CD4-positive, CD25-positive, alpha-beta regulatory T cell (primary cell): ENCODE measurements at regions not wholly inside any gene's neighbourhood (a gene's known extent, or its start where the extent isn't known, plus 50 kb on each side); places are given as distances from the start of the nearest gene placed in this dataset.
"Not testable (repeated sequence)": the region's sequence is repeated elsewhere in the genome, so short reads cannot be mapped to it uniquely, and the experiment has no call there.

Experiments
- ATAC-seq, 2 donors: fragments of 150-1000 bp; cut with Tn5 transposase; one replicate each; pipeline ENCODE4 v1.10.0; 2021; ENCODE audit warnings: low read depth in 2 of 2, moderate number of reproducible peaks in 2 of 2, moderate library complexity in 1 of 2
- DNase-seq, 3 donors: peaks; one replicate each; pipeline versions ENCODE4 v3.0.0 to v3.0.0-alpha.2; 2012 to 2022; ENCODE audit warnings: mixed read lengths in 1 of 3
- H3K27ac ChIP-seq: one replicate; pipeline ENCODE4 v1.7.0; 2013; ENCODE audit warnings: mild to moderate bottlenecking, low read length; ENCODE audit not compliant: insufficient read depth, poor library complexity, severe bottlenecking
- H3K27me3 ChIP-seq: one replicate; pipeline ENCODE4 v1.7.0; 2013; ENCODE audit warnings: low read length; ENCODE audit not compliant: control insufficient read depth, insufficient read depth
- H3K36me3 ChIP-seq: one replicate; pipeline ENCODE4 v1.7.0; 2013; ENCODE audit warnings: mild to moderate bottlenecking, low read length, moderate library complexity; ENCODE audit not compliant: control insufficient read depth, insufficient read depth
- H3K4me1 ChIP-seq: 2 replicates; pipeline ENCODE4 v1.7.0; 2013; ENCODE audit warnings: mild to moderate bottlenecking, low read length; ENCODE audit not compliant: insufficient read depth, control insufficient read depth, poor library complexity, severe bottlenecking
- H3K4me3 ChIP-seq: one replicate; pipeline ENCODE4 v1.7.0; 2013; ENCODE audit warnings: low read depth, mild to moderate bottlenecking, low read length, moderate library complexity
- H3K9me3 ChIP-seq, 2 experiments: 1 replicate in 1 of 2; 2 replicates in 1 of 2; pipeline ENCODE4 v1.7.0; 2013; ENCODE audit warnings: low read length in 2 of 2, mild to moderate bottlenecking in 1 of 2, moderate library complexity in 1 of 2; ENCODE audit not compliant: control insufficient read depth in 2 of 2
- H3K27ac Mint-ChIP-seq, 3 donors: one replicate each; pipeline ENCODE4 v1.8.0; 2020 to 2022; ENCODE audit warnings: mild to moderate bottlenecking in 3 of 3, mixed read lengths in 3 of 3, moderate library complexity in 2 of 3
- H3K27me3 Mint-ChIP-seq: one replicate; pipeline ENCODE4 v1.8.0; 2022; ENCODE audit warnings: mild to moderate bottlenecking, mixed read lengths
- H3K36me3 Mint-ChIP-seq: one replicate; pipeline ENCODE4 v1.8.0; 2020; ENCODE audit warnings: mixed read lengths
- H3K4me1 Mint-ChIP-seq, 4 donors: one replicate each; pipeline ENCODE4 v1.8.0; 2020 to 2022; ENCODE audit warnings: mixed read lengths in 4 of 4, mild to moderate bottlenecking in 1 of 4
- H3K4me3 Mint-ChIP-seq, 4 donors: one replicate each; pipeline ENCODE4 v1.8.0; 2020 to 2022; ENCODE audit warnings: mild to moderate bottlenecking in 4 of 4, mixed read lengths in 4 of 4, moderate library complexity in 3 of 4
- H3K9me3 Mint-ChIP-seq, 7 donors: one replicate each; pipeline ENCODE4 v1.8.0; 2020 to 2022; ENCODE audit warnings: mixed read lengths in 7 of 7, mild to moderate bottlenecking in 3 of 7, moderate library complexity in 2 of 7

- no peaks in the 10 kb centered on the region for H3K9me3 ChIP-seq
- peaks cover 0 to 8% (median 2%) of the 10 kb centered on the region in 4 donors for H3K4me1 Mint-ChIP-seq
- peaks cover 3% of the 10 kb centered on the region for H3K27me3 ChIP-seq
- H3K36me3 Mint-ChIP-seq: no peaks in the 10 kb centered on the region
- DNase-seq (peak in 1 of 3 donors; percentile 46), ATAC-seq (no peak)
- peaks cover 19% of the 10 kb centered on the region for H3K27me3 Mint-ChIP-seq
- H3K27ac ChIP-seq: no peak overlapping the region
- no peak overlapping the region for H3K4me3 ChIP-seq
- H3K36me3 ChIP-seq: no peaks in the 10 kb centered on the region
- H3K4me1 ChIP-seq: no peaks in the 10 kb centered on the region
- H3K4me3 Mint-ChIP-seq: no peak overlapping the region
- H3K27ac Mint-ChIP-seq: no peak overlapping the region
- peaks cover 0 to 3% (median 0%) of the 10 kb centered on the region in 7 donors for H3K9me3 Mint-ChIP-seq
Measured at GRCh38 chr1:25117233-25117823, 115.0 kb downstream of the SYF2 start.

DNA sequence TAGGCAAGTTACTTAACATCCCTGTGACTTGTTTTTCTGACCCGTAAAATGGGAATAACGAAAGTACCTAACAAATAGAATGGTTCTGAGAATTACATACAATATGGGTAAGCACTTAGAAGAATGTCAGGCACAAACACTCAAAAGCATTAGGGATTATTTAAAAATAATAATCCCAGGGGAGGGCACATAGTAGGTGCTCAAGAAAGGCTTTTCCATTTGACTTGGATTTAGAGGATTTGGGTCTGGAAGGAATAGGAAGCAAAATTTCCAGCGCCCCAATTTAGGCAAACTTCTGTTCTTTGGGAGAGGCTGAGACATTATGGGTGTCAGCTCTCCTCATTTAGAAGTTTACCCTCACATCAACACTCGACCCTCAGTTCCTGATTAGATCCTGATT lies 115.5 kb downstream of the SYF2 start:
- Histone ChIP-seq H3K4me3 (no peak overlapping the region), H3K4me1 (no peaks in the 10 kb centered on the region), H3K27ac (no peak overlapping the region), H3K9me3 (no peaks in the 10 kb centered on the region), H3K27me3 (peaks cover 3% of the 10 kb centered on the region), H3K36me3 (no peaks in the 10 kb centered on the region)
- peaks cover 0 to 8% (median 2%) of the 10 kb centered on the region in 4 donors for H3K4me1 Mint-ChIP-seq
- no peaks in the 10 kb centered on the region for H3K36me3 Mint-ChIP-seq
- ATAC-seq (no peak), DNase-seq (no peak)
- no peak overlapping the region for H3K27ac Mint-ChIP-seq
- H3K4me3 Mint-ChIP-seq: no peak overlapping the region
- H3K27me3 Mint-ChIP-seq: peaks cover 19% of the 10 kb centered on the region
- peaks cover 0 to 3% (median 0%) of the 10 kb centered on the region in 7 donors for H3K9me3 Mint-ChIP-seq

- not testable (repeated sequence) for H3K27ac ChIP-seq, H3K27ac Mint-ChIP-seq, H3K4me3 Mint-ChIP-seq, ATAC-seq, H3K27me3 ChIP-seq, H3K4me1 ChIP-seq, DNase-seq, H3K36me3 ChIP-seq, H3K9me3 Mint-ChIP-seq, H3K4me3 ChIP-seq, H3K9me3 ChIP-seq, H3K4me1 Mint-ChIP-seq, H3K36me3 Mint-ChIP-seq
- peaks cover 19% of the 10 kb centered on the region for H3K27me3 Mint-ChIP-seq
Measured at GRCh38 chr1:25116117-25116516, 116.2 kb downstream of the SYF2 start.

DNA sequence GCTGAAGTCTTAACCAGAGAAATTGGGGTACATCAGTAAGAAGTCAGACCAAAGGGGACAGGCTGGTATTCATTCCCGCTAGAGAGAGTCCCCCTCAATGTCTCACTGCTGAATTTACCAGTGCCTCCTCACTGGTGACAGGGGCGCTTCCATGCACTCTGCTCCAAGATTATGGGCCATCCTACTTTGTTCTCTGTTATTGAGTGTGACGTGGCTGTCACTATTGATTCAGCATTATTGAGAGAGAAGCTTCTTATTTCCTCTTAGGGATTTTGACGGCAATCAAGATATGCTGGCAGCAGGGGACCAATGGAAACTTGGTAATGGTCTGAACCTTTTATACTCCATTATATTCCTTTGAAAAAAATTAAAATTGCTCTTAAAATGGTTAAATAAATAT lies 118.6 kb downstream of the SYF2 start:
- no peak for DNase-seq
- H3K27ac Mint-ChIP-seq: no peak overlapping the region
- peaks cover 0 to 9% (median 3%) of the 10 kb centered on the region in 7 donors for H3K9me3 Mint-ChIP-seq
- H3K36me3 ChIP-seq: no peaks in the 10 kb centered on the region
- H3K27me3 ChIP-seq: peaks cover 3% of the 10 kb centered on the region
- no peak for ATAC-seq
- H3K4me3 Mint-ChIP-seq: no peak overlapping the region
- H3K27ac ChIP-seq: no peak overlapping the region
- peaks cover 0 to 14% of the 10 kb centered on the region in 2 experiments for H3K9me3 ChIP-seq
- no peaks in the 10 kb centered on the region for H3K36me3 Mint-ChIP-seq
- H3K4me3 ChIP-seq: no peak overlapping the region
- H3K27me3 Mint-ChIP-seq: peaks cover 17% of the 10 kb centered on the region
- H3K4me1 ChIP-seq: no peaks in the 10 kb centered on the region
- peaks cover 0 to 8% (median 3%) of the 10 kb centered on the region in 4 donors for H3K4me1 Mint-ChIP-seq

DNA sequence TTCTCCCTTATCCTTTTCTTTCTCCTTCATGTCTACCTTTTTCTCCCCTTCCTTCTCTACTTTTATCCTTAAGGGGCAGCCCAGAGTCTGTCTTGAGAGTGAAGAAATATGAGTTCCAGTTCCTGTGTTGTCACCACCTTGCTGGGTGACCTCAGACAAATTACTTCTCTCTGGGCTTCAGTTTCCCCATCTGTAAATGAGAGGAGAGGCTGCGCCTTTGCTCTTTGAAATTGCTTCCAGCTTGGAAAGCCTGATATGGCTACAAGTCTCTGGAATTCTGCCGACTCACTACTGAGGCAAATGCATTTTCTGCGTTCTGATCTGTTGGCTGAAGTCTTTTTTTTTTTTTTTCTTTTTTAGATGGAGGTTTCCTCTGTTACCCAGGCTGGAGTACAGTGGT lies 119.2 kb downstream of the SYF2 start:
- Histone ChIP-seq H3K4me3 (no peak overlapping the region), H3K27ac (no peak overlapping the region), H3K9me3 (peaks cover 0 to 14% of the 10 kb centered on the region in 2 experiments), H3K27me3 (peaks cover 3% of the 10 kb centered on the region), H3K36me3 (no peaks in the 10 kb centered on the region), H3K4me1 (no peaks in the 10 kb centered on the region)
- Mint-ChIP-seq H3K4me3 (no peak overlapping the region), H3K9me3 (peaks cover 0 to 11% (median 3%) of the 10 kb centered on the region in 7 donors), H3K27me3 (peaks cover 11% of the 10 kb centered on the region), H3K4me1 (peaks cover 0 to 8% (median 3%) of the 10 kb centered on the region in 4 donors), H3K27ac (peak overlapping the region in 1 of 3 donors; percentile 15), H3K36me3 (no peaks in the 10 kb centered on the region)
- ATAC-seq: no peak
- DNase-seq: no peak

- no peak overlapping the region for H3K27ac Mint-ChIP-seq
Measured at GRCh38 chr1:25112400-25112799, 119.9 kb downstream of the SYF2 start.

GRCh38 chr1:25111706-25112105 lies 120.6 kb downstream of the SYF2 start:
- Histone ChIP-seq H3K36me3 (no peaks in the 10 kb centered on the region), H3K4me3 (no peak overlapping the region), H3K4me1 (no peaks in the 10 kb centered on the region), H3K27me3 (peaks cover 3% of the 10 kb centered on the region), H3K27ac (no peak overlapping the region), H3K9me3 (peaks cover 0 to 14% of the 10 kb centered on the region in 2 experiments)
- Mint-ChIP-seq H3K4me3 (no peak overlapping the region), H3K36me3 (no peaks in the 10 kb centered on the region), H3K27ac (no peak overlapping the region), H3K4me1 (peaks cover 0 to 8% (median 3%) of the 10 kb centered on the region in 4 donors), H3K27me3 (peaks cover 11% of the 10 kb centered on the region), H3K9me3 (peaks cover 0 to 11% (median 3%) of the 10 kb centered on the region in 7 donors)
- DNase-seq: no peak
- no peak for ATAC-seq

More at GRCh38 chr1:25112400-25112799, 119.9 kb downstream of the SYF2 start:
- Mint-ChIP-seq H3K4me1 (peaks cover 0 to 8% (median 3%) of the 10 kb centered on the region in 4 donors), H3K4me3 (no peak overlapping the region), H3K36me3 (no peaks in the 10 kb centered on the region), H3K27me3 (peaks cover 11% of the 10 kb centered on the region), H3K9me3 (peaks cover 0 to 11% (median 3%) of the 10 kb centered on the region in 7 donors)
- DNase-seq (no peak), ATAC-seq (no peak)
- H3K4me1 ChIP-seq: no peaks in the 10 kb centered on the region
- peaks cover 3% of the 10 kb centered on the region for H3K27me3 ChIP-seq
- H3K4me3 ChIP-seq: no peak overlapping the region
- H3K9me3 ChIP-seq: peaks cover 0 to 14% of the 10 kb centered on the region in 2 experiments
- no peaks in the 10 kb centered on the region for H3K36me3 ChIP-seq
- no peak overlapping the region for H3K27ac ChIP-seq

- Histone ChIP-seq H3K27ac (no peak overlapping the region), H3K4me3 (no peak overlapping the region), H3K27me3 (peaks cover 3% of the 10 kb centered on the region), H3K4me1 (no peaks in the 10 kb centered on the region), H3K9me3 (peaks cover 0 to 14% of the 10 kb centered on the region in 2 experiments), H3K36me3 (no peaks in the 10 kb centered on the region)
- Mint-ChIP-seq H3K27me3 (peaks cover 15% of the 10 kb centered on the region), H3K9me3 (peaks cover 0 to 11% (median 3%) of the 10 kb centered on the region in 7 donors), H3K4me1 (peaks cover 0 to 8% (median 3%) of the 10 kb centered on the region in 4 donors), H3K36me3 (no peaks in the 10 kb centered on the region), H3K4me3 (no peak overlapping the region), H3K27ac (no peak overlapping the region)
- ATAC-seq (no peak), DNase-seq (no peak)
Measured at GRCh38 chr1:25110485-25110884, 121.8 kb downstream of the SYF2 start.
